Endodermal cell (in vitro differentiated cells): ENCODE measurements at regions not wholly inside any gene's neighbourhood (a gene's known extent, or its start where the extent isn't known, plus 50 kb on each side); places are given as distances from the start of the nearest gene placed in this dataset.

Experiments used
- DNase-seq: peaks from one replicate; pipeline ENCODE4 v3.0.0-alpha.2; 2017
- H3K27ac ChIP-seq: 2 replicates; pipeline ENCODE4 v1.5.1; 2013; ENCODE audit warnings: mild to moderate bottlenecking, low read depth, low read length, moderate library complexity
- H3K27me3 ChIP-seq: 2 replicates; pipeline ENCODE4 v1.6.1; 2013; ENCODE audit warnings: mild to moderate bottlenecking, low read length, moderate library complexity; ENCODE audit not compliant: insufficient read depth, control insufficient read depth, poor library complexity, severe bottlenecking
- H3K36me3 ChIP-seq: 2 replicates; pipeline ENCODE4 v1.7.0; 2013; ENCODE audit warnings: mild to moderate bottlenecking, low read length, moderate library complexity; ENCODE audit not compliant: control insufficient read depth, insufficient read depth
- H3K4me1 ChIP-seq: one replicate; pipeline ENCODE4 v1.7.0; 2013; ENCODE audit warnings: low read length; ENCODE audit not compliant: control insufficient read depth, insufficient read depth
- H3K4me3 ChIP-seq: 2 replicates; pipeline ENCODE4 v1.5.1; 2013; ENCODE audit warnings: mild to moderate bottlenecking, low read length, moderate library complexity
- H3K9ac ChIP-seq: 2 replicates; pipeline ENCODE4 v1.6.1; 2013; ENCODE audit warnings: mild to moderate bottlenecking, low read length, moderate library complexity; ENCODE audit not compliant: poor library complexity, severe bottlenecking; ENCODE audit errors: extremely low read depth
- H3K9me3 ChIP-seq: 2 replicates; pipeline ENCODE4 v1.6.1; 2013; ENCODE audit warnings: mild to moderate bottlenecking, low read length, moderate library complexity; ENCODE audit not compliant: control insufficient read depth
- H3K27ac Mint-ChIP-seq: 2 replicates; pipeline ENCODE4 v1.8.0; 2020; ENCODE audit warnings: mixed read lengths
- H3K27me3 Mint-ChIP-seq: 2 replicates; pipeline ENCODE4 v1.8.0; 2021; ENCODE audit warnings: mild to moderate bottlenecking, mixed read lengths; ENCODE audit not compliant: insufficient read depth
- H3K36me3 Mint-ChIP-seq: 2 replicates; pipeline ENCODE4 v1.8.0; 2020; ENCODE audit warnings: low read depth, mixed read lengths
- H3K4me1 Mint-ChIP-seq: 2 replicates; pipeline ENCODE4 v1.8.0; 2020; ENCODE audit warnings: mixed read lengths
- H3K4me3 Mint-ChIP-seq: 2 replicates; pipeline ENCODE4 v1.8.0; 2020; ENCODE audit warnings: mild to moderate bottlenecking, moderate library complexity, mixed read lengths
- H3K9me3 Mint-ChIP-seq: 2 replicates; pipeline ENCODE4 v1.8.0; 2020; ENCODE audit warnings: mild to moderate bottlenecking, mixed read lengths
- WGBS, 2 experiments: methylation state at CpG; one replicate each; pipeline versions ENCODE4 v1.1.5 to v1.1.7; 2013; ENCODE audit warnings: missing lambda C conversion rate in 2 of 2, mixed read lengths in 1 of 2; ENCODE audit not compliant: insufficient coverage in 1 of 2, insufficient read length in 1 of 2; 5-methylcytosine and 5-hydroxymethylcytosine counted together
- TF ChIP-seq, protein P1 (sequence below): fragments of 200-600 bp; sonication (generic); conservative IDR thresholded peaks from 2 replicates; pipeline ENCODE4 v1.5.0; 2021; ENCODE audit warnings: antibody characterized with exemption, mild to moderate bottlenecking

DNA sequence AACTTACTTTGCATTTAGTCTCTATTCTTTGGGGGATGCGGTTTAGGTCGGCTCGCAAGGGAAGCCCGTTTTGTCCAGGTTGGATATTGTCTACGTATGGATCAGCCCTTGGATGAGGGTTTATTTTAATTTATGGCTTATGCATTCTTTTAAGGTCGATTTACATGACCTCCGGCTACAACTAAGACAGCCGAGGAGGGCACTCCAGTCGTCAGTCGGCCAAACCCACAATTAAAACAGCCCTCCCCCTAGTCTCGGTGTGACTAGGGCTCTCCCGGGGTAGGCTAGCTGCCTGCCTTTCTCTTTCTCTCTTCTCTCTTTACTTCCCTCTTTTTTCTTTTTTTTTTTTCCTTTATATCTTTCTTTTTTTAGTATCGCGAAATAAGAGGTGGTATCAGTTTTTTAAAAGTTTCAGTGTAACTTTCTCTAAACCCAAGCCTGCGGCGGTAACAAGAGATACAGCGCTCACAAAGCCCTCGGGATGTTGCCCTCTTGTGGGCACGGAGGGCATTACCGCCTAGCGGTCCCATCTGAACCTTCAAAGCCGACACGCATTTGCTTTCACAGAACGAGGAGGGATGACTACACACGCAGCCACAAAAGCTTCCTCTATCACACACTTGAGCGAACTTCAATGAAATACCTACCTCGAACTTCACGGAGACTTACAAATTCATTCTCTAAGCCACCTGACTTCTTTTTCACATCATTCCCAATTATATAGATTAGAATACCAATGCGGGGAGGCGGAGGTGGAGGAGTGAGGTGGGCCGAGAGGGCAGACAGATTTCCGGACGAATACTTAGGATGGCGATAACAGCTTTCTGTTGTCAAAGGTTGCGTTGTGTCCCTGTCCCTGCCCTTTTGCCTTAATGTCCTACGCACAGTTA is 132.3 kb upstream of the C11orf58 start:
- H3K36me3 Mint-ChIP-seq: no peaks in the 10 kb centered on the region

DNA sequence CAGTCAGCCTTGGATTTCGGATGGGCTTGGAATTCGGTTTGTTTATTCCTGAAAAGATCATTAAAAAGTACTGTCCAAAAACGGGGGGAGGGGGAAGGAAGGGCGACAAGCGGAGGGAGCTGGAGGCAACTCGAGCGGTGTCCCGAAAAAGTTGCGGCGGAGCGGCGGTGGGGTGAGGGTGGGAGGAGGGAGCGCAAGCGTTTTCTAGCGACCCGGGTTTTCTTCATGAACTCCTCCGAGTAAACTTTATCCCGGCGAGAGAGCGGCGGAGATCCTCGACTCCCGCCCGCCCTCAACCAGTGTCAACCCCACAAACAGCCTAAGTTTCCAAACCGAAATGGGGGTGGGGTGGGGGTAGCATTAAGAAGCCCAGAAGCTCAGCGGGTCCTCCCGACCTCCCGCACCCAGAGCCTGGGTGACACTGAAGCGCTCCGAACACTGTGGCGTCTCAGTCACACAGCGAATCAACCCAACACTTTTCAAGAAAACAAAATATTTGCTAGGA is 133.0 kb upstream of the C11orf58 start:
- H3K27me3 Mint-ChIP-seq: peaks cover 44% of the 10 kb centered on the region
- H3K9me3 ChIP-seq: no peaks in the 10 kb centered on the region
- no peaks in the 10 kb centered on the region for H3K36me3 Mint-ChIP-seq
- no peaks in the 10 kb centered on the region for H3K36me3 ChIP-seq
- no peak overlapping the region for H3K4me3 Mint-ChIP-seq
- DNase-seq: peak; percentile 78
- peak overlapping the region; percentile 16 for H3K9ac ChIP-seq
- peaks cover 97% of the 10 kb centered on the region for H3K27me3 ChIP-seq
- H3K27ac ChIP-seq: no peak overlapping the region
- WGBS, 2 experiments: 0 to 1% methylated on average over 5 to 32 of the region's 32 CpGs
- H3K27ac Mint-ChIP-seq: no peak overlapping the region
- H3K4me3 ChIP-seq: peak overlapping the region; percentile 82
- H3K9me3 Mint-ChIP-seq: peaks cover 8% of the 10 kb centered on the region
- TF ChIP-seq, protein P1, sequence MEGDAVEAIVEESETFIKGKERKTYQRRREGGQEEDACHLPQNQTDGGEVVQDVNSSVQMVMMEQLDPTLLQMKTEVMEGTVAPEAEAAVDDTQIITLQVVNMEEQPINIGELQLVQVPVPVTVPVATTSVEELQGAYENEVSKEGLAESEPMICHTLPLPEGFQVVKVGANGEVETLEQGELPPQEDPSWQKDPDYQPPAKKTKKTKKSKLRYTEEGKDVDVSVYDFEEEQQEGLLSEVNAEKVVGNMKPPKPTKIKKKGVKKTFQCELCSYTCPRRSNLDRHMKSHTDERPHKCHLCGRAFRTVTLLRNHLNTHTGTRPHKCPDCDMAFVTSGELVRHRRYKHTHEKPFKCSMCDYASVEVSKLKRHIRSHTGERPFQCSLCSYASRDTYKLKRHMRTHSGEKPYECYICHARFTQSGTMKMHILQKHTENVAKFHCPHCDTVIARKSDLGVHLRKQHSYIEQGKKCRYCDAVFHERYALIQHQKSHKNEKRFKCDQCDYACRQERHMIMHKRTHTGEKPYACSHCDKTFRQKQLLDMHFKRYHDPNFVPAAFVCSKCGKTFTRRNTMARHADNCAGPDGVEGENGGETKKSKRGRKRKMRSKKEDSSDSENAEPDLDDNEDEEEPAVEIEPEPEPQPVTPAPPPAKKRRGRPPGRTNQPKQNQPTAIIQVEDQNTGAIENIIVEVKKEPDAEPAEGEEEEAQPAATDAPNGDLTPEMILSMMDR: no peak
- H3K4me1 ChIP-seq: no peaks in the 10 kb centered on the region
- H3K4me1 Mint-ChIP-seq: peaks cover 9% of the 10 kb centered on the region

More for the DNA sequence above, 132.3 kb upstream of the C11orf58 start:
- 0 to 1% methylated on average over 25 to 36 of the region's 36 CpGs for WGBS, 2 experiments
- Mint-ChIP-seq H3K4me1 (peaks cover 9% of the 10 kb centered on the region), H3K4me3 (no peak overlapping the region), H3K27ac (no peak overlapping the region), H3K9me3 (peaks cover 8% of the 10 kb centered on the region), H3K27me3 (peaks cover 37% of the 10 kb centered on the region)
- H3K4me1 ChIP-seq: no peaks in the 10 kb centered on the region
- H3K27me3 ChIP-seq: peaks cover 97% of the 10 kb centered on the region
- TF ChIP-seq, protein P1: peak; percentile 99
- no peaks in the 10 kb centered on the region for H3K9me3 ChIP-seq
- H3K27ac ChIP-seq: no peak overlapping the region
- peak overlapping the region; percentile 16 for H3K9ac ChIP-seq
- H3K36me3 ChIP-seq: no peaks in the 10 kb centered on the region
- peak overlapping the region; percentile 82 for H3K4me3 ChIP-seq
- peak; percentile 96 for DNase-seq

DNA sequence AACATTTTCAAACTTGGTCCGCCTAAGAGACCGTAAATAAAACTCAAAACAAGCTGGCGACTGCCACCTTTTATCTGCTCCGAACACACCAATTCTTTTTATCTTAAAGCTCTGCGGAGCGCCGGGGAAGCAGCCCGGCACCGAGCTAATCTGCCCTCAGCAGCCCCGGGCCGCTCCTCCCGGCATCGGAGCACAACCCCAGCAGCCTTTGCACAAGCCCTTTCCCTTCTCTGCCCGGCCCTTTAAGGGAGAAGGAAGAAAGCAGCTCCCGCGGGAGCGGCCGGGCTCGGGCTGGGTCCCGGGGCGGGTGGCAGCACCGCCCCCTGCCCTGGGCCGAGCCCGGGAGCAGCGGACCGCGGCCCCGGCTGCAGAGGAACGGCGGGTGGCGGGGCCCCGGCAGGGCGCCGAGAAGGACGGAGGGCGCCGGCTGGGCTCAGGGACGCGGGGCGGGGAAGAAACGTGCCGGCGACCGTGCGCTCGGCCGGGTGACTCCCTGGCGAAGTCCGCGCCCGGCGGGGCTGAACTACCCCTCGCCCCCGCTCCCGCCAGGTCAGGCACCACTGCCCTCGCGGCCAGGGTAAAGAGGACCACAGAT is 133.6 kb upstream of the C11orf58 start:
- H3K36me3 Mint-ChIP-seq: no peaks in the 10 kb centered on the region
- no peak overlapping the region for H3K4me3 Mint-ChIP-seq
- peaks cover 9% of the 10 kb centered on the region for H3K4me1 Mint-ChIP-seq
- WGBS, 2 experiments: 0 to 6% methylated on average over 20 to 57 of the region's 57 CpGs
- peak overlapping the region; percentile 82 for H3K4me3 ChIP-seq
- DNase-seq: peak; percentile 80
- no peak overlapping the region for H3K27ac Mint-ChIP-seq
- peak overlapping the region; percentile 22 for H3K9ac ChIP-seq
- peaks cover 8% of the 10 kb centered on the region for H3K9me3 Mint-ChIP-seq
- TF ChIP-seq, protein P1: no peak
- H3K9me3 ChIP-seq: no peaks in the 10 kb centered on the region
- H3K27ac ChIP-seq: no peak overlapping the region
- H3K27me3 ChIP-seq: peaks cover 97% of the 10 kb centered on the region
- no peaks in the 10 kb centered on the region for H3K36me3 ChIP-seq
- H3K4me1 ChIP-seq: no peaks in the 10 kb centered on the region
- H3K27me3 Mint-ChIP-seq: peaks cover 50% of the 10 kb centered on the region
